AG04450 (cell line): ENCODE measurements at regions not wholly inside any gene's neighbourhood (a gene's known extent, or its start where the extent isn't known, plus 50 kb on each side); places are given as distances from the start of the nearest gene placed in this dataset.

ENCODE experiments used
- CTCF ChIA-PET: fragments of 300-600, 350-600 bp; formaldehyde crosslinking; extraction: SDS; loops from one replicate; lab custom pipeline; 2022; ENCODE audit warnings: antibody characterized with exemption, inconsistent platforms; lab: Charles Lee
- POLR2A ChIA-PET: fragments of 350-600 bp; formaldehyde crosslinking; extraction: SDS; loops from one replicate; lab custom pipeline; 2021; ENCODE audit warnings: antibody characterized with exemption, inconsistent platforms; lab: Yijun Ruan, JAX
- DNase-seq: peaks from one replicate; pipeline ENCODE4 v3.0.0-alpha.2; 2011; ENCODE audit warnings: low read depth, low spot score
- H3K27ac ChIP-seq: one replicate; pipeline ENCODE4 v1.5.1; 2012; ENCODE audit warnings: low read depth, low read length, control low read depth
- H3K27me3 ChIP-seq: one replicate; pipeline ENCODE4 v1.6.0; 2012; ENCODE audit warnings: low read length; ENCODE audit not compliant: control insufficient read depth, insufficient read depth
- H3K4me3 ChIP-seq: 2 replicates; pipeline ENCODE4 v1.5.1; 2011; ENCODE audit warnings: mild to moderate bottlenecking, low read depth, low read length, control low read depth
- H3K9me3 ChIP-seq: 2 replicates; pipeline ENCODE4 v1.5.1; 2012; ENCODE audit warnings: low read length; ENCODE audit not compliant: control insufficient read depth, insufficient read depth
- CTCF ChIP-seq: IDR thresholded peaks from 2 replicates; pipeline ENCODE4 v1.5.1; 2011; ENCODE audit warnings: low read depth, low read length, control low read depth, inconsistent platforms

- H3K27ac ChIP-seq, result no peak overlapping the region
- CTCF ChIA-PET, result no interaction called here
- POLR2A ChIA-PET, result no interaction called here
- no peak overlapping the region for H3K4me3 ChIP-seq
- peaks cover 12% of the 10 kb centered on the region for H3K9me3 ChIP-seq
- no peaks in the 10 kb centered on the region for H3K27me3 ChIP-seq
- no peak for DNase-seq
- TF ChIP-seq CTCF, result no peak
These were observed 698.2 kb upstream of the AUTS2 start for GRCh38 chr7:68900096-68900495.

GRCh38 chr7:68904630-68905029 lies 693.6 kb upstream of the AUTS2 start:
- no peak for TF ChIP-seq CTCF
- Histone ChIP-seq H3K27me3 (no peaks in the 10 kb centered on the region), H3K9me3 (peaks cover 15% of the 10 kb centered on the region), H3K4me3 (no peak overlapping the region), H3K27ac (no peak overlapping the region)
- ChIA-PET POLR2A (no interaction called here), CTCF (no interaction called here)
- DNase-seq, result no peak

GRCh38 chr7:68911754-68912153 lies 686.5 kb upstream of the AUTS2 start:
- DNase-seq, result no peak
- Histone ChIP-seq H3K4me3 (no peak overlapping the region), H3K9me3 (peaks cover 25% of the 10 kb centered on the region), H3K27me3 (no peaks in the 10 kb centered on the region), H3K27ac (no peak overlapping the region)
- no peak for TF ChIP-seq CTCF
- ChIA-PET POLR2A (no interaction called here), CTCF (interaction anchor here (0.6 kb wide), 1 partner anchor 86 kb away, joined by 5 read pairs; no protein-coding TSS in a partner anchor)

GRCh38 chr7:68914006-68914405 lies 684.3 kb upstream of the AUTS2 start:
- Histone ChIP-seq H3K27me3 (no peaks in the 10 kb centered on the region), H3K27ac (no peak overlapping the region), H3K9me3 (peaks cover 35% of the 10 kb centered on the region), H3K4me3 (no peak overlapping the region)
- ChIA-PET CTCF (no interaction called here), POLR2A (no interaction called here)
- DNase-seq, result no peak
- TF ChIP-seq CTCF, result no peak

GRCh38 chr7:68917041-68917651 lies 681.1 kb upstream of the AUTS2 start:
- TF ChIP-seq CTCF, result no peak
- no peak for DNase-seq
- CTCF ChIA-PET, result no interaction called here

More at GRCh38 chr7:68917041-68917651, 681.1 kb upstream of the AUTS2 start:
- Histone ChIP-seq H3K4me3 (no peak overlapping the region), H3K9me3 (peaks cover 34% of the 10 kb centered on the region), H3K27me3 (no peaks in the 10 kb centered on the region), H3K27ac (no peak overlapping the region)
- POLR2A ChIA-PET, result no interaction called here
